Pulmonary artery endothelial cell (primary cell): ENCODE measurements at regions not wholly inside any gene's neighbourhood (a gene's known extent, or its start where the extent isn't known, plus 50 kb on each side); places are given as distances from the start of the nearest gene placed in this dataset.
"Not testable (repeated sequence)": the region's sequence is repeated elsewhere in the genome, so short reads cannot be mapped to it uniquely, and the experiment has no call there.

ENCODE experiments used
- DNase-seq: peaks from one replicate; pipeline ENCODE4 v3.0.0-alpha.2; 2011; ENCODE audit warnings: low read depth, low spot score

DNA sequence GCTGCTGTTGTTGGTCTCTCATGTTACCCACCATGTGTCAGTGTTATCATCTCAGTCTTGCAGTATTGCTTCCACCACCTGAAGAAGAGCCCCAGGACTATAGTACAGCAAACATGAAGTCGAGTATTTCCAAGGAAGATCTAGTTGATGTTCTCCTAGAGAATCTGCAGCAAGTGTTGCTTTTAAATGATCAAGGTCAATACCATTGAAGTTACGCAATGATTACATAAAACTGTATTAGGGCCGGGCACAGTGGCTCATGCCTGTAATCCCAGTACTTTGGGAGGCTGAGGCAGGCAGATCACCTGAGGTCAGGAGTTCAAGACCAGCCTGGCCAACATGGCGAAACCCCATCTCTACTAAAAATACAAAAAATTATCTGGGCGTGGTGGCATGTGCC lies 173.9 kb downstream of the TJP1 start:
- DNase-seq, result not testable (repeated sequence)

DNA sequence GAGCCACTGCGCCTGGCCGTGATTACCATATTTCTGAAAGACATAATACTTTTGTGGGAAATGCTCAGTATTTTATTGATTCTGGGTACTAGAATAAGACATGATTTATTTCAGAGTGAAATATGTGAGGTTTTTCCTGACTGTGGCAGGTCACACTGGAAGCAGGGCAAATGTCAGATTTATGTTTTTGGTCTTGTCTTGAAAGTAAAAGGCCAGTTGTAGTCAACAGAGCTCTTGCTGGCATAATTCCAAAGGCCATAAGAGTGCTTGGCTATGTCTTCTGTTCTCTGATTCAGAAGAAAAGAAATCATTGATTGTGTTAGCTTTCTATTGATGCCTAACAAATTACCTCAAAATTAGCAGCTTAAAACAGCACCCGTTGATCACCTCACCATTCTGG lies 176.4 kb downstream of the TJP1 start:
- no peak for DNase-seq

DNA sequence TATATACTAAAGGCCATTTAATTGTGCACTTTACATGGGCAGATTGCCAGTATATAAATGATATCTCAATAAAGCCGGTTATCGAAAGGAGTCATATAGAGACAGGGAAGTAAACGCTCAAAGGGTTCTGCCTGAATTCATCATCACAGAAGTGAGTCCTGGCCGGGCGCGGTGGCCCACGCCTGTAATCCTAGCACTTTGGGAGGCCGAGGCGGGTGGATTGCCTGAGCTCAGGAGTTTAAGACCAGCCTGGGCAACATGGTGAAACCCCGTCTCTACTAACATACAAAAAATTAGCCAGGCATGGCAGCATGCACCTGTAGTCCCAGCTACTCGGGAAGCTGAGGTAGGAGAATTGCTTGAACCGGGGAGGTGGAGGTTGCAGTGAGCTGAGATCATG lies 177.9 kb downstream of the TJP1 start:
- not testable (repeated sequence) for DNase-seq

DNA sequence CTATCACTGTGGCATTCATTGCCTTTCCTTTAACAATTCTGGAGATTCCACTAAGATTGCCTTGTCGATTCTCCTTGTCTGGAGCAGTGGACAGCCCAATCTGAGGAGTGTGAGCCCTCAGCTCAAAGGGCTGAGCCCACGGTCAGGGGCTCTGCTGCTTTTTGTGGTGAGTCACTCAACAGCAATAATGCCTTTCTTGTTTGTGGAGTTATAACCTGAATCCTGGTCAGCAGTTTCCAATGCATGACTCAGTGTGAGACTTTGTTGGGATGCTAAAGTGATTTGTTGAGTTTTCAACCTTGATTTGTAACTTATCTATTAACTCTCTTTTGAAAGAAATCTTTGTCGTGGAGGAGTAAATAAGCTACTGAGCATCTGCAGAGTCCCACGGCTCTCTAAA lies 183.5 kb downstream of the TJP1 start:
- no peak for DNase-seq

DNA sequence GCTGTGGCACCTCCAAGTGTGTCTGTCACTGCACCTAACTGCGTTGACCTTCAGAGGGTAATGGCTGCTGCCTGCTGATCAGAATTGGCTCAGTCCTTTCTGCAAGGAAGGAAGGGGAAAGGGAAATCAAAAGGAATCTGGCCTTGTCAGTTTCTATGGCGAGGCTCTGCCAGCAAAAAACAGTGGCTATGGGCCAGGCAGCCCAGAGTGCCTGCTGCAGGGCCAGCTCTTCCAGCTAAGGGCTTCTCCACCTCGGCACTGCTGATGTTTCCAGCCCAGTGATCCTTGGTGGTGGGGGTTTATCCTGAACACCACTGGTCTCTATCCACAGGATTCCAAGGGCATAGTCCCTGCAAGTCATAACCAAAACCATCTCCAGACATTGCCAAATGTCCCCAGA lies 184.3 kb downstream of the TJP1 start:
- DNase-seq, result no peak

DNA sequence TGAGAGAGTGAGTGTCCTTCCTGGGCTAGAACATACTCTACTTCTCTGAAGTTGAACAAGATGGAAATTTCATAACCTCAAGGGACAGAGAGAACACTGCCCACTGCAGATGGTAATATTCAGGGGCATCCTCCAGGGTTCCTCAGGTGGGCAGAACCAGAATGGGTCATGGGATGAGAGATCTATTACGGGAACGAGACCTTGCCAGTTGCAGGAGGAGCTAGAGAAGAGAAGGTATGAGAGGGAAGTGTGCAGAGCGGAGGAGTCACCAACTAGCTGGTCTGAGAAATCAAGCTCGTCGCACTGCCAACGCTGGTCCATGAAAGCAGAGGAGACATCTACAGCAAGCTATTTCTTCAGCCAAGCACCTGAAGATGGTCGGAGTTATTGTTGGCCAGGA lies 184.7 kb downstream of the TJP1 start:
- DNase-seq, result no peak

DNA sequence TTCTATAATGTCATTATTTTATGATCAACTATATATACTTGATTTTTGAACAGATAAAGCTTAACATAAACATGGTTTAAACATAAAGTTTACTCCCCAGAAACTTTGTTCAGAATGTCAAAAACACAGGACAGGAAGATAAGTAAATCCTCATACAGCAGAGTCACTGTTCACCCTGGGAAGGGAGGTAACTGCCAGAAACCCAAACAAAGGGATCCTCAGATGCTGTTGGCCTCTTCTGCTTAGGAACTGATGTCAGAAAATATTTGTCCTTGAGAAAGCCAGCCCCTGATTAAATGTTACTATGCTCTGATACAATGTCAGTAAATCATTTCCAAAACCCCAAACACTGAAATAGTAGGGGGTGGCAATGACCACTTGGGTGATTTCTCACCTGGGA lies 185.3 kb downstream of the TJP1 start:
- no peak for DNase-seq

DNA sequence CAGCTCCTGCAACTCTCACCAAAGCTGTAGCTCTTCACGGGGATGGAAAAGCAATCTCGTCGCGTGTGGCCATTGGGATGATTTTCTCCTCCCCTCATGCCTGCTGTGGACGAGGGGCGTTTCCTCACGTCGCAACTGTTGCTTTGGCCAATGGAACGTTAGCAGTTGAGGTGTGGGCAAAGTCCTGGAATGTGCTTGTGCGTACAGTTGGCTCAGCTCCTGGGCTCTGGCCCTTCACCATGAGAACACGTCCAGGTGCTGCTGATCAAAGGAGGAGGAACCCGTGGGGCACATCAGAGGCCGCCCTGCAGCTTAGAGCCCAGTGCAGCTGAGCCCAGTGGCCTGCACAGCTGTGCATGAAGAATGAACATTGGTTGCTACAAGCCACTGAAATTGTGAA lies 186.1 kb downstream of the TJP1 start:
- DNase-seq, result no peak

DNA sequence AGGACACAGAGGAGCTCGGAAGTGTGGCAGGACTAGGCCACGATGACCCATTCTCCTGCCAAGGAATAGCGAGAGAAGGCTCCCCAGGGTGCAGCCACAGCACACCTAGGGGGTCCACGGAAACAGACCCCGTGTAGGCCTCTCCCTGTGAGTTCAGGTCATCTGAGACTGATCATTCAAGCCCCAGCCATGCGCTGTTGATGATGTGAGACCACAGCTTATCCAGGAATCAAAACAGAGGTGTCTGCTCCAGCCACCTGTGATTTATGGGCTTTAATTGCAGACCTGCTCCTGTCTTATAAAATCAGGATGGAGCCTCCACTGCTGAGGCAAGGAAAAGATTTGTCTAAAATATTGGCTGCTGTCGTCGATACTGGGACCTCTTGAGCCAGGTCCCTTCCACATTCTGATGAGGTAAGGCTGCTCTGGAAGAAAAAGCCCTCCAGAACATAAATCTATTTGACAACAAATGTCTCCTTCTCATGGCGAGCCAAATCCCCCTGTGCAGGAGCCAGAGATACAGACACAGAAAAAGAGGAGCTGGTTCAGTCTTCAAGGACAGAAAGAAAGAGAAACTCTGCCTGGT lies 186.7 kb downstream of the TJP1 start:
- no peak for DNase-seq

DNA sequence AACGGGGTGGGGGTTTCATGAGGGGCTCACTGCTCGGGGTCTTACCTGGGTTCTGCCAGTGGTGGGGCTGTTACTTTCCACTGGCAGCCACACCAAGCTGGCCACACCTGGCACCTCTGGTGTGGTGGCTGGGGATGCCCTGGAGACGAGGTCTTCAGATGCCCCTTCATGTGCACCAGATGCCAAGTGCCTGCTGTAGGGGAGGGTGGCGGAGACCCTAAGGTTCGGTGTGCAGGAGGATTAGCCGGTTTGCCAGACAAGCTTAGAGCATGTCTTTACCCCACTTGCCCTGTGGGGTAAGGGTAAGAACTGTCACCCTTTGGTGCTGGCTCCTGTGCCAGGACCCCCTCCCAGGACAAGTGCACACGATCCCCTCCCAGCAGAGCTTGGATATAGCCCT lies 188.3 kb downstream of the TJP1 start:
- no peak for DNase-seq

DNA sequence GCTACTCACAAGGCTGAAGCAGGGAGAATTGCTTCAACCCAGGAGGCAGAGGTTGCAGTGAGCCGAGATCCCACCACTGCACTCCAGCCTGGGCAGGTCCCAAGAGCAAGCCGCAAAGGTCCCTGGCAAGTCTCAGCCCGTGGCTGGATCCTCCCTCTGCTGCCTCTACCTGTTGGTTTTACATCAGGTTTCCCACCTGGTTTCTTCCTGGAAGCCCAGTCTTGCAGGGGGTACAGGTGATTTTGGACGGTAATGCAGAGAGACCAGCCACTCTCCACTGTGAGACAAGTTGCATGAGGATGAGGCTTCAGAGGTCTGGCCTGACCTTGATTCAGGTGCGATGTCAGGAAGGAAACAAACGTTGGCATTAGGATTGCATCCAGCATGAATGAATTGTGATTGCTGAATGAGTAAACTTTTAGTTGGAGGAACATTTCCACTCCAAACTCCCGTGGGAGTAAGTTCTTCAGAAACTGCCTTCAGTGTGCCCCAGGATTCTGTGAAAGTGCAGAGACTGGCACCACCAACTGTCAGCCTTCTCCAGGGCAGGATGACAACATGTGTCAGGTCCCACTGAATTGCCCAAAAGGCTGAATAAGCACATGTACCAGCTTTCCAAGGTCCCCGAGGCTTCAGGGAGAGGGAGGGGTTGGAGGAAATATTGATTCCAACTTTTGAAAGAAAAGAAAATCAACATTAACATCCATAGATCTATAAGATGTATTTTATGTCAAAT lies 189.4 kb downstream of the TJP1 start:
- no peak for DNase-seq

DNA sequence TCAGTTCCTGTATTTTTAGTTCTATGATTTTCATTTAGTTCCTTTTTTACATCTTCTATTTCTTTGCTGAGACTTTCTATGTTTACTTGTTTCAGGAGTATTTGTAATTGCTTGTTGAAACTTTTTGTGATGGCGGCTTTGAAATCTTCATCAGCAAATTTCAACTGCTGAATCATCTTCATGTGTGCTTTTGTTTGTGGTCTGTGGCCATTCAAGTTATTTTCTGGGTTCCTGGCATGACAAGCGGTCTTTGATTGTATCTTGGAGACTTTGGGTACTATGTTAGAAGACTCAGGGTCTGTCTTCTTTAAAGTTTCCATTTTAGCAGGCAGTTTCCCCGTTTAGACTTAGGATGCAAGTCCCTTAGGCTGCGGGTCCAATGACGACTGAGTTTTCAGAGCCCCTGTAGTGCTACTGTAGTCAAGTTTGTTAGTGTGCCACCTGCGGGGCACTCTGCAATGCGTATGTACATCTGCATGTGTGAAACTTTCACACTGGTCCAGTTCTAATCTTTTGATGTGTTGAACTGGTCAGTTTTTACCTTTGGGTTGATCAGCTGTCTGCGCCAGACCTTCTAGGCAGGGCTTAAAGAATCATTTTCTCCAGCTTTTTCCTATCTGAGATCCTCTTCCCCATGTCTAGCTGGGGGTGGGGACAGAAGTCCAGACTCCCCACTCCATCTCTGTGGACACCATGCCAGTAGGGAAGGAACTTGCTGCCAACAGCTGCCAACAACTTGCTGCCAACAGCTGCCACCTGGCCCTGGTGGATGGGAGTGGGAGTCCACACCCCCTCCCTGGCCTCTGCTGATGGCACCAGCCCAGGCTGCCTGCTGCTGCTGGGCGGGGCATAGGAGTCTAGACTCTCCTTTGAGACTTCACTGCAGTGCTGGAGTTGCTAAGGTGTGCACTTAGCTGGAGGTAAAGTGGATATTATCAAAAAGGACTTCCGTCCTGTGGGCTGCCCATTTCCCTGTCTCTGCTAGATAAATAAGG lies 190.9 kb downstream of the TJP1 start:
- no peak for DNase-seq

DNA sequence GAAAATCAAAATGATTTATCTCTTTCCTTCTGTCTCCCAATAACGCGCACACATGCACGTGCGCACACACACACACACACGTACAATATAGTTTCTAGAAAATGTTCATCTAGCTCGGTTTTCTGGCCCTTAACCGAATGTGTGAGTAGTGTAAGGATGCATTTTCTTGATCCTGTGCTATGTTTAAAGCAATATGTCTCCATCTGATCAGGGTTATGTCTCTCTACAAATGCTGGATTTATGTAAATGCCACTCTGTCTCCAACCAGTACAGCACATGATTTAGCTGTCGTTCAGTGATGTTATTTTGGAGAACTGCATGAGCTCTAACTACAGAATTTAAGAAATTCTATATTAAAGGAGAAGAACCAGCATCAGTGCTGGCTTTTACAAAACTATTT lies 198.0 kb downstream of the TJP1 start:
- DNase-seq, result no peak

DNA sequence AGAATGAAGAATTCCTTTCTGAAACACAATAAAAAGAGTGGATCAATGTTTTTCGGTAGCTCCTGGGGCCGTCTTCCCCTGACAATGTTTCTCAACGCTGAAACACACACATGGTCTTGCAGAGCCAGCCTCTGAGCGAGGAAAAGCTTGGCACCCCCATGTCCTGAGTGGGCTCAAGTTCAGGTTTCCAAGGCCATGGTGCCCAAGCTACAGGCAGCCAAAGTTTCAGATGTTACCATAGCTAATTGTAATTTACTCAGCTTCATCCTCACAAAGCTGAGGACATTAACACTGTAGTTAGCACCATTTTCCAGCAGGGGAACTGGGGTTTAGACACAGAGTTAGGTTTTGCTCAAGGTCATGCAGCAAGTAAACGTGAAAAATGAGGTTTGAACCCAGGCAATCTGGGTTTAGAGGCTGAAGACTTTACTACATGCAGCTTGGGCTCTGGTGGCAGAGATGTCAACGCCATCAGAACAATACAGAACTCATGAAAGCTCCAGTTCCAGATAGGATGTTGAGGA lies 199.1 kb downstream of the TJP1 start:
- DNase-seq, result no peak

DNA sequence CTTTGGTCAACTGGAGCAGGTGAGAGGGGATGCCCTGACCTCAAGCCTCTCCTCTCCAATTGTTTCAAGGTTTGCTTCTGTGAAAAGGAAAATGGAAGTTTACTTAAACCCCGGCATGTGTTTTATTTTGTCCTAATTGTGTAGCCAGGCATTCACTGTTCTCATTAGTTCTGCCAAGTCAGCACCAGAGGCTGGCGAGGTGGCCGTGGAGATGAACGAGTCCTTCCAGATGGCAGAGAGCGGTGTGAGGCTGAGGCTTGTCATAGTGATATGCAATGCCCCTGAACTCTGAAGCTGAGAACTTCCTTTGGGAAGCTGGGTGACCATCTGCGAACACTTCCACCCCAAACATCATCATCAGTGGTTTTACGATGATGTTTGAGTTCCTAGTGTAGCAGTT lies 199.6 kb downstream of the TJP1 start:
- no peak for DNase-seq

DNA sequence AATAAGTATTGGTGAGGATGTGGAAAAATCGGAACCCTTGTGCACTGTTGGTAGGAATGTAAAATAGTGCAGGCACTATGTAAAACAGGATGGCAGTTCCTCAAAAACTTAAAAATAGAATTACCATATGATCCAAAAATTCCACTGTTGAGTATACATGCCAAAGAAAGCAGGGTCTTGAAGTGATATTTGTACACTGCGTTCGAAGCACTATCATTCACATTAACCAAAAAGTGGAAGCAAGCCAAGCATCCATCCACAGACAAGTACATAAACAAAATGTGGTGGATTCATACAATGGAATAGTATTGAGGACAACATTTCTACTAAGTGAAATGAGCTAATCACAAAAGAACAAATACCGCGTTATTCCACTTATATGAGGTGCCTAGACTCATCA lies 200.7 kb downstream of the TJP1 start:
- no peak for DNase-seq

DNA sequence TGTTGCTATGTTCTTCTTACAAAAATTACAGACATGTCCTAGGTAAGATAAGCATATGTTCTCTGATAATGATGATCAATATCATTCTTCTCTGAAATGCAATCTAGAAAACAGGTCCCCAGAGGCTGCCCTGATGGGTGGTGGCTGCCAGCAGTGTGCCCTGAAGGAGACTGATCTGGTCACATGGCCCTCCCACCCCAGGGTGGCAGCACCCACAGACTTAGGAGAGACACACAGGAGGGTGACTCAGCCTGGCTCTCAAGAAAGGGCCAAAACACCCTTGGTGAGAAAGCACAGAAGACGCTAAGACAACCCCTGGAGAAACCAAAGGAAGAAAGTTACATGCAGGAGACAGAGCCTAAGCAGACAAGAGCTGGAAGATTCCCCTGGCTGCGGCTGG lies 203.7 kb downstream of the TJP1 start:
- no peak for DNase-seq

DNA sequence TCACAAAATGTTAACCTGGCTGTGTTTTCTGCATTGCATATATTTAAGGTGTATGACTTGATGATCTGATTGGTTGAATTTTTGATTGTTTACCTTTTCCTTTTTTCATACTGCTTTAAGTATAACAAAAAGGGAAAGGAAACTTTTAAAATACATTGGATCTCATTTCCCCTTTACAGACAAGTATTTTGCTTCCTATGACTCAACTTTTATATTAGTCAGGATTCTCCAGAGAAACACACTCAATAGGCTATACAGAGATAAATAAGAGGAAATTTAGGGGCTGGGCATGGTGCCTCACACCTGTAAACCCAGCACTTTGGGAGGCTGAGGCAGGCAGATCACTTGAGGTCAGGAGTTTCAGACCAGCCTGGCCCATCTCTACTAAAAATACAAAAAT lies 205.8 kb downstream of the TJP1 start:
- no peak for DNase-seq

DNA sequence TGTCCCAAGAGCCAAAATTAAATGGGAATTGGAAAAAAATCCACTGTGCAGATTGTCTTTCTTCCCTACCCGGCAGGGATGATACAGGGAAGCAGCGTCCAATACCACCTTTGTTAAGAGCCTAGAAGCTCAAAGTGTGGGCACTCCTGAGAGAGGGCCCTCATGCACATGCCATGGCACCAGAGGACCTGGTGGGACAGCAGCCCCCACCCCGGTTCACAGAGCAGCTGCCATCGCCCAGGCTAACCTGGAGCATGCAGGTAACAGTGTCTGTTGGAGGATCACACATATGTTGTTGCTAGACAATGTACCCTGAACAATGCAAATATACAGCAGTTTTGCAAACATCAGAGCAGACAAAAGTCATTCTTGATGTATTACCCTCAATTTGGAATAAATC lies 206.5 kb downstream of the TJP1 start:
- DNase-seq, result no peak

DNA sequence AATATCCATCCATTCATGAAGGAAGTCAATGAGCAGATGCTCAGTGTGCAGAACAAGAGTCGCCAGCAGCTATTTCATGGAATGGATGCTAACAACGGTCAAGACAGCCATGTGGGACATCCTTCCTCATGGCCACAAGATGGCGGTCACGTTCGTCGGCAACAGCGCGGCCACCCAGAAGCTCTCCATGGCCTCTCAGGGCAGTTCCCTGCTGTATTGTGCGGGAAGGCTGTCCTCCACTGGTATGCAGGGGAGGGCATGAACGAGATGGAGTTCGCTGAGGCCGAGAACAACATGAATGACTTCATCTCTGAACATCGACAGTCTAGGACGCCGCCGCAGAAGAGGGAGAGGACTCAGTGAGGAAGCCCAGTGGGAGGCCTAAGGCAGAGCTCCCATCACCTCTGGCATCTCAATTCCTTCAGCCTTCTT lies 208.3 kb downstream of the TJP1 start:
- no peak for DNase-seq

DNA sequence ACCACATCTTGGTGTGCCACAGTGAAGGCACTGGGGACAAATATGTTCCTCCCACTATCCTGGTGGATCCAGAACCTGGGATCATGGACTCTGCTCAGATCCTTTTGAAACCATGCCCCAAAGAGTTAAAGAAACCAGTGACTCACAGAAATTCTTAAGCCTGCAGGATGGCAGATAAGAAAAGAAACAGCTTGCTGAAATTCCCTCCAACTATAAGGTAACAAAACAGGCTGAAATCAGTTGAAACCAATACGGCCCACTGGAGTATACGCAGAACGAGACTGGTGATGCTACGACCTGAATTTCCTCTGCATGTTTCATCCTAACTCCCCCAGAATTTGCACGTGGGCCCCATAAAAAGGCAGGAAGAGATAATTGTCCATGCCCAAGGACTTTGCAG lies 209.6 kb downstream of the TJP1 start:
- DNase-seq, result no peak

DNA sequence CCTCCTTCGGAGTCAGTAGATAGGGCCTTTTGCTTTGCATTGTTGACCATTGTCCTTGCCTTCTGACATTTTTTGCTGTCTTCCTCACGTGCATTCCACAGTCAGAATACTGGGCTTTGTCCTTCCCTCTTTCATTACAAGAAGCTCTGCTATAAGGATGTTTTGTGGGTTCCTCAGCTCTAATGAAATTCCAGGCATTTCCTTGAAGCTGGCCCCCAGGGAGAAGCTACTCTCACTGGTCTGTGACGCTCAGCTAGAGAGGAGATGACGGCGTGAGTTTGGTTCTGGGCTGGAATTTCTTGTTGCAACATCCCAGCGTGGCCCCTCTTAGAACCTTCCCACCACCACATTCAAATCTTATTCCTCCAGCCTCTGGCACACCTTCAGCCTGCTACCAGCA lies 210.2 kb downstream of the TJP1 start:
- DNase-seq, result no peak
